Natural killer cell (primary cell): ENCODE measurements at regions not wholly inside any gene's neighbourhood (a gene's known extent, or its start where the extent isn't known, plus 50 kb on each side); places are given as distances from the start of the nearest gene placed in this dataset.

Source experiments
- ATAC-seq, 3 donors: fragments of 150-1000 bp in 2 of 3; fragments of 200-7000 bp in 1 of 3; cut with Tn5 transposase; 1 replicate in 1 of 3; 2 replicates in 2 of 3; pipeline ENCODE4 v1.10.0; 2021; ENCODE audit warnings: mild to moderate bottlenecking in 2 of 3, moderate library complexity in 2 of 3
- DNase-seq, 2 donors: peaks; one replicate each; pipeline versions ENCODE4 v3.0.0 to v3.0.0-alpha.2; 2013 to 2021; ENCODE audit warnings: mixed read lengths in 1 of 2
- H3K27ac ChIP-seq: one replicate; pipeline ENCODE4 v1.5.1; 2013; ENCODE audit warnings: mild to moderate bottlenecking, low read length
- H3K27me3 ChIP-seq: one replicate; pipeline ENCODE4 v1.6.1; 2013; ENCODE audit warnings: low read length; ENCODE audit not compliant: control insufficient read depth, insufficient read depth
- H3K36me3 ChIP-seq: one replicate; pipeline ENCODE4 v1.6.1; 2013; ENCODE audit warnings: low read length; ENCODE audit not compliant: control insufficient read depth, insufficient read depth
- H3K4me1 ChIP-seq: one replicate; pipeline ENCODE4 v1.6.1; 2013; ENCODE audit warnings: low read length; ENCODE audit not compliant: control insufficient read depth, insufficient read depth
- H3K4me3 ChIP-seq: one replicate; pipeline ENCODE4 v1.5.1; 2013; ENCODE audit warnings: low read length
- H3K9me3 ChIP-seq: one replicate; pipeline ENCODE4 v1.6.1; 2013; ENCODE audit warnings: low read length; ENCODE audit not compliant: control insufficient read depth, insufficient read depth
- H3K27ac Mint-ChIP-seq, 2 donors: one replicate each; pipeline ENCODE4 v1.8.0; 2022; ENCODE audit warnings: mild to moderate bottlenecking in 2 of 2, mixed read lengths in 2 of 2, moderate library complexity in 1 of 2
- H3K27me3 Mint-ChIP-seq, 2 donors: one replicate each; pipeline ENCODE4 v1.8.0; 2022; ENCODE audit warnings: low read depth in 2 of 2, mixed read lengths in 2 of 2
- H3K36me3 Mint-ChIP-seq: one replicate; pipeline ENCODE4 v1.8.0; 2022; ENCODE audit warnings: mixed read lengths
- H3K4me1 Mint-ChIP-seq, 2 donors: one replicate each; pipeline ENCODE4 v1.8.0; 2022; ENCODE audit warnings: mixed read lengths in 2 of 2
- H3K4me3 Mint-ChIP-seq: one replicate; pipeline ENCODE4 v1.8.0; 2022; ENCODE audit warnings: mild to moderate bottlenecking, moderate library complexity, mixed read lengths
- H3K9me3 Mint-ChIP-seq, 2 donors: one replicate each; pipeline ENCODE4 v1.8.0; 2022; ENCODE audit warnings: mixed read lengths in 2 of 2
- WGBS: methylation state at CpG from one replicate; pipeline ENCODE4 v1.1.7; 2013; ENCODE audit warnings: missing lambda C conversion rate; ENCODE audit not compliant: insufficient coverage; 5-methylcytosine and 5-hydroxymethylcytosine counted together
- intact Hi-C: fragments of 100-400 bp; cut with micrococcal nuclease; formaldehyde crosslinking; loops from one replicate; pipeline ENCODE4 v1.14.2; 2022
- TF ChIP-seq, protein P1 (sequence below): fragments of 200-600 bp; IDR thresholded peaks from one replicate; pipeline ENCODE4 v1.8.0; 2022; ENCODE audit warnings: antibody characterized with exemption

DNA sequence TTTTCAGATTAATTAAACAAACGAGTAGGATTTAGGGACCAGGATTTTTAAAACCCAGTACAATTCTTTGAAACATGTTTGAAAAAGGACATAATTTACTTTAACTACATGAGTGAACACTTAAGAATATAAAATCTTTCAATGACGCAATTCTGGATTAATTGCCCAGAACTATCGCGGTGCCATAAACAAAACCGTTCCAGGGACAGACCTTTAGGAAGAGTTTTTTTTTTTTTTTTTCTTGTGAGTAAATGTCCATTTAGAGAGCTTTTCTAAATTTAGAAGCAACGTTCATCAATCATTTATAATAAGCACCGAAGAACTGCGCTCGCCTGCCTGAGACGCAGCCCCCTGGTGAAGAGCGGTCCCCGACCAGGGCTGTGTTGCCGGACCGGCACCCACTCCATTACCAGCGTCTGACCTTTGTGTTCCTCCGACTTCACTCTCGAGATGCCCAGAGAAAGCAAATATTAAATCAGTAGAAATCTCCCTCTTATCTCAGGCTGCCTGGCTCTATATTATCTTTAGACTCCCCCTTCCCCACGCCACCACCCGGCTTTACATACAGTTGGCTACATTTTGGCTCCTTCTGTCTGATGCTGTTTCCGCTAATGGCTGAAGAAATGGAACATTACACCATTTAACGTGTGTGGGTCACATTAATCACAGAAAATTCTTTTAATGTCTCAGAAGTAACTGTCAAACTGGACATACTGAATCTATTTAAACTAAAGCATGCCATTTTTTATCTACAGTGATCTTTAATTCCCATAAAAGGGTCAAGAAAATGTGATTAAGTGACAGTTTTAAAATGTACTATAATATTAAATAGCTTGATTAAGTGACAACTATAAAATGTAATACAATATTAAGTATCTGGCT is 364.0 kb upstream of the MEIS1 start:
- Histone ChIP-seq H3K27me3 (no peaks in the 10 kb centered on the region), H3K4me1 (no peaks in the 10 kb centered on the region), H3K36me3 (no peaks in the 10 kb centered on the region), H3K27ac (no peak overlapping the region), H3K4me3 (no peak overlapping the region), H3K9me3 (no peaks in the 10 kb centered on the region)
- TF ChIP-seq, protein P1, sequence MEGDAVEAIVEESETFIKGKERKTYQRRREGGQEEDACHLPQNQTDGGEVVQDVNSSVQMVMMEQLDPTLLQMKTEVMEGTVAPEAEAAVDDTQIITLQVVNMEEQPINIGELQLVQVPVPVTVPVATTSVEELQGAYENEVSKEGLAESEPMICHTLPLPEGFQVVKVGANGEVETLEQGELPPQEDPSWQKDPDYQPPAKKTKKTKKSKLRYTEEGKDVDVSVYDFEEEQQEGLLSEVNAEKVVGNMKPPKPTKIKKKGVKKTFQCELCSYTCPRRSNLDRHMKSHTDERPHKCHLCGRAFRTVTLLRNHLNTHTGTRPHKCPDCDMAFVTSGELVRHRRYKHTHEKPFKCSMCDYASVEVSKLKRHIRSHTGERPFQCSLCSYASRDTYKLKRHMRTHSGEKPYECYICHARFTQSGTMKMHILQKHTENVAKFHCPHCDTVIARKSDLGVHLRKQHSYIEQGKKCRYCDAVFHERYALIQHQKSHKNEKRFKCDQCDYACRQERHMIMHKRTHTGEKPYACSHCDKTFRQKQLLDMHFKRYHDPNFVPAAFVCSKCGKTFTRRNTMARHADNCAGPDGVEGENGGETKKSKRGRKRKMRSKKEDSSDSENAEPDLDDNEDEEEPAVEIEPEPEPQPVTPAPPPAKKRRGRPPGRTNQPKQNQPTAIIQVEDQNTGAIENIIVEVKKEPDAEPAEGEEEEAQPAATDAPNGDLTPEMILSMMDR: no peak
- Mint-ChIP-seq H3K27me3 (peaks cover 0 to 3% of the 10 kb centered on the region in 2 donors), H3K4me3 (no peak overlapping the region), H3K36me3 (no peaks in the 10 kb centered on the region), H3K4me1 (no peaks in the 10 kb centered on the region), H3K9me3 (no peaks in the 10 kb centered on the region), H3K27ac (no peak overlapping the region)
- intact Hi-C loops: no loop called here
- WGBS: 93% methylated on average over 20 of the region's 21 CpGs
- ATAC-seq (no peak), DNase-seq (no peak)

DNA sequence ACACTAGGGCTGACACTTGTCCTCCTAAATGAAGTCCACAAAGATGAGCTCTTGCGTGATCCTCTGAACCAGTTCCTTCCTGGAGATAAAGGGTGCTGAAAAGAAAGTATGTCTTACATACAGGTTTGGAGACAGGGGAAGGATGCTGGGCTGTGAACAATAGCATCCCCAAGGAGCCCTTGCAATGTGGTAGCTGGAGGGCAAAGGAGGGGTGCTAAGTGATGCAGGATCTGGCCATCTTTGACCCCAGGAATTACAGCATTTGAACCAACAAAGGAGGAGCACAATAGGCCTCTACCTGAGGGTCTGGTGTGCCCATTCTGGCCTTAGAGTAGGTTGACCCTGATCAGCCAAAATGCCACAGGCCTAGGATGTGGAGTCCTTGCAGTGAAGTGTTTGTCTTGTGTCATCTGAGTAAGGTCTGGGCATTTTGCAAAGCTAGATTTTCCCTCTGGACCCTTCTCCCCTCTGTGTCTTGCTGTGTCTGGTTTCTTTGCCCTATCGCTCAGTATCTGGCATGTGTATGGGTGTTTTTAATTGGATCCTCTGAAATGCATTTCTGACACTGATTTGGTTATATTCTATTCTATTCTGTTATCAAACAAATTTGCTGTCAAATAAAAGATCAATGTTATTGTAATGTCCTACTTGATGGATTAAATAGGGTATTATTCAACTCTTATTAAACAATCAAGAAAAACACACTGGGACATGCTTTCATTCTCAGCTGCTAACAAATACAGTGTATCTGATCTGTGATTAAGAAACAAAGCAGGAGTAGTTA is 364.8 kb upstream of the MEIS1 start:
- no peak for DNase-seq
- Histone ChIP-seq H3K36me3 (no peaks in the 10 kb centered on the region), H3K4me3 (no peak overlapping the region), H3K9me3 (no peaks in the 10 kb centered on the region), H3K4me1 (no peaks in the 10 kb centered on the region), H3K27ac (no peak overlapping the region), H3K27me3 (no peaks in the 10 kb centered on the region)
- Mint-ChIP-seq H3K4me3 (no peak overlapping the region), H3K36me3 (no peaks in the 10 kb centered on the region), H3K9me3 (no peaks in the 10 kb centered on the region), H3K27ac (no peak overlapping the region), H3K27me3 (peaks cover 0 to 3% of the 10 kb centered on the region in 2 donors), H3K4me1 (no peaks in the 10 kb centered on the region)
- TF ChIP-seq, protein P1: no peak
- intact Hi-C loops: no loop called here
- ATAC-seq: no peak
- 100% methylated on average over 1 of the region's 2 CpGs for WGBS

DNA sequence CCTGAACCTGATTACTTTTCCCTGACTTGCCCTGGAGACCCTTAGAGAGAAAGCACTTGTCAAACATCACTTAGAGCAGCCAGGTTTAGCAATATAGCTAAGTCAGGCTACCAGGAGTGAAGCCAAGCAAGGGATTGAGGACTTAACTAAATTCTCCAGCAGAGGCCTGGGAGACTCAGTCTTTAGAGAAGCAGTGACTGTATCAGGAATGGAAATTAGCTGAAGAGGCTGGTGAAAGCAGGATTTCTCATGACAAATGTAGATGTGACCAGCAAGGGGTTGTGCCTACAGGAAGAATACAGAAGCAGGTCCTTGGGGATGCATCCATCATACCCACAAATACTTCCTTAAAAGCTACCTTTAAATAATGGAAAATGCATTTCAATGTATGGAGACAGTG is 368.9 kb upstream of the MEIS1 start:
- DNase-seq (no peak), ATAC-seq (no peak)
- TF ChIP-seq, protein P1: no peak
- Histone ChIP-seq H3K4me3 (no peak overlapping the region), H3K27me3 (no peaks in the 10 kb centered on the region), H3K27ac (no peak overlapping the region), H3K4me1 (no peaks in the 10 kb centered on the region), H3K36me3 (no peaks in the 10 kb centered on the region), H3K9me3 (no peaks in the 10 kb centered on the region)
- Mint-ChIP-seq H3K27me3 (peaks cover 0 to 6% of the 10 kb centered on the region in 2 donors), H3K4me1 (no peaks in the 10 kb centered on the region), H3K27ac (no peak overlapping the region), H3K36me3 (no peaks in the 10 kb centered on the region), H3K9me3 (peaks cover 0 to 3% of the 10 kb centered on the region in 2 donors), H3K4me3 (no peak overlapping the region)
- intact Hi-C loops: no loop called here
